Gastroesophageal sphincter (tissue), 3 donors: ENCODE measurements at regions not wholly inside any gene's neighbourhood (a gene's known extent, or its start where the extent isn't known, plus 50 kb on each side); places are given as distances from the start of the nearest gene placed in this dataset.

Experiments used
- CTCF ChIP-seq, 4 experiments: fragments of 200-600 bp in 2 of 4; fragments of 450-650 bp in 2 of 4; sonication (generic) in 1 of 4; IDR thresholded peaks; one replicate each; pipeline ENCODE4 v1.5.1; 2017 to 2019; ENCODE audit warnings: antibody characterized with exemption in 4 of 4, mild to moderate bottlenecking in 2 of 4, moderate library complexity in 2 of 4
- POLR2A ChIP-seq, 2 donors: fragments of 450-650 bp; IDR thresholded peaks; one replicate each; pipeline ENCODE4 v1.6.1; 2017; ENCODE audit warnings: antibody characterized with exemption in 2 of 2, mild to moderate bottlenecking in 2 of 2, moderate library complexity in 1 of 2
- POLR2AphosphoS5 ChIP-seq: sonication (generic); formaldehyde crosslinking; IDR thresholded peaks from one replicate; pipeline ENCODE4 v1.6.1; 2017; ENCODE audit warnings: antibody characterized with exemption

- no peak for TF ChIP-seq POLR2A (IDR thresholded peaks at IDR 0.05)
- no peak for TF ChIP-seq POLR2AphosphoS5
- no peak for TF ChIP-seq CTCF (IDR thresholded peaks at IDR 0.05)
Measured at GRCh38 chr5:136810261-136810801, 445.0 kb upstream of the TRPC7 start.
